SK-N-SH (cell line): ENCODE measurements at regions not wholly inside any gene's neighbourhood (a gene's known extent, or its start where the extent isn't known, plus 50 kb on each side); places are given as distances from the start of the nearest gene placed in this dataset.

Experiments
- CTCF ChIA-PET: fragments of 300-600, 350-600 bp; formaldehyde crosslinking; extraction: SDS; loops from one replicate; lab custom pipeline; 2021; lab: Yijun Ruan, JAX
- POLR2A ChIA-PET: fragments of 350-600 bp; sonication (Branson Sonifier 250); formaldehyde crosslinking; extraction: SDS; loops from one replicate; lab custom pipeline; 2020; ENCODE audit warnings: antibody characterized with exemption, inconsistent platforms; lab: Yijun Ruan, JAX
- DNase-seq: peaks from one replicate; pipeline ENCODE4 v3.0.0; 2012
- H2AFZ ChIP-seq: fragments of 200-600 bp; sonication (generic); 2 replicates; pipeline ENCODE4 v1.8.1; 2016; ENCODE audit warnings: antibody characterized with exemption, mild to moderate bottlenecking, low read depth
- H3F3A ChIP-seq: fragments of 200-600 bp; sonication (generic); replicated peaks from 2 replicates; pipeline ENCODE3; 2016; ENCODE audit warnings: antibody characterized with exemption, mild to moderate bottlenecking; ENCODE audit not compliant: insufficient read depth
- H3K27ac ChIP-seq, 2 experiments: fragments of 200-500 bp in 1 of 2; fragments of 200-600 bp in 1 of 2; sonication (Bioruptor generic) in 1 of 2; sonication (generic), shearing (Covaris generic) in 1 of 2; 2 replicates each; pipeline versions ENCODE4 v1.5.1 to v1.6.1; 2014 to 2016; ENCODE audit warnings: low read depth in 2 of 2, inconsistent platforms in 1 of 2, low read length in 1 of 2, mild to moderate bottlenecking in 1 of 2, mixed read lengths in 1 of 2
- H3K27me3 ChIP-seq: fragments of 200-600 bp; sonication (generic), shearing (Covaris generic); 2 replicates; pipeline ENCODE4 v1.6.1; 2016; ENCODE audit warnings: mixed run types; ENCODE audit not compliant: insufficient read depth
- H3K36me3 ChIP-seq, 2 experiments: fragments of 200-500 bp in 1 of 2; fragments of 200-600 bp in 1 of 2; sonication (Bioruptor generic) in 1 of 2; sonication (generic) in 1 of 2; replicated peaks in 1 of 2; 2 replicates each; pipeline versions ENCODE3 to v1.5.1; 2014 to 2016; ENCODE audit warnings: low read length in 1 of 2, mild to moderate bottlenecking in 1 of 2; ENCODE audit not compliant: insufficient read depth in 2 of 2, control insufficient read depth in 1 of 2
- H3K4me1 ChIP-seq, 2 experiments: fragments of 200-500 bp in 1 of 2; fragments of 200-600 bp in 1 of 2; sonication (Bioruptor generic) in 1 of 2; sonication (generic), shearing (Covaris generic) in 1 of 2; 2 replicates each; pipeline versions ENCODE4 v1.5.1 to v1.6.1; 2014 to 2016; ENCODE audit warnings: low read depth in 1 of 2, low read length in 1 of 2, mixed run types in 1 of 2; ENCODE audit not compliant: insufficient read depth in 2 of 2, control insufficient read depth in 1 of 2
- H3K4me2 ChIP-seq: fragments of 200-600 bp; sonication (generic), shearing (Covaris generic); 2 replicates; pipeline ENCODE4 v1.6.1; 2017; ENCODE audit warnings: mixed run types
- H3K4me3 ChIP-seq, 2 experiments: fragments of 200-500 bp in 1 of 2; fragments of 200-600 bp in 1 of 2; sonication (Bioruptor generic) in 1 of 2; sonication (generic), shearing (Covaris generic) in 1 of 2; 2 replicates each; pipeline versions ENCODE4 v1.5.1 to v1.8.1; 2014 to 2016; ENCODE audit warnings: low read depth in 2 of 2, inconsistent platforms in 1 of 2, low read length in 1 of 2, mild to moderate bottlenecking in 1 of 2, mixed read lengths in 1 of 2, moderate library complexity in 1 of 2
- H3K79me2 ChIP-seq: fragments of 200-600 bp; sonication (generic); 2 replicates; pipeline ENCODE4 v1.8.1; 2017; ENCODE audit warnings: mild to moderate bottlenecking; ENCODE audit not compliant: insufficient read depth
- H3K9ac ChIP-seq: fragments of 200-600 bp; sonication (generic); 2 replicates; pipeline ENCODE4 v1.6.1; 2017; ENCODE audit warnings: mixed run types
- H3K9me2 ChIP-seq: fragments of 200-600 bp; sonication (generic); 2 replicates; pipeline ENCODE4 v1.6.1; 2017; ENCODE audit warnings: mixed run types
- H3K9me3 ChIP-seq: fragments of 200-600 bp; sonication (generic); 2 replicates; pipeline ENCODE4 v1.6.1; 2017; ENCODE audit warnings: mixed run types, mild to moderate bottlenecking, moderate library complexity
- H4K20me1 ChIP-seq: fragments of 200-600 bp; sonication (generic); 2 replicates; pipeline ENCODE4 v1.6.1; 2017; ENCODE audit warnings: mild to moderate bottlenecking, mixed run types; ENCODE audit not compliant: insufficient read depth
- EP300 ChIP-seq, 2 experiments: IDR thresholded peaks; 2 replicates each; pipeline versions ENCODE4 v1.4.0 to v1.6.1; 2012; ENCODE audit warnings: borderline replicate concordance in 1 of 2, low read depth in 1 of 2, low read length in 1 of 2
- GATA2 ChIP-seq: sonication (generic); formaldehyde crosslinking; IDR thresholded peaks from 2 replicates; pipeline ENCODE4 v1.5.0; 2020; ENCODE audit warnings: mild to moderate bottlenecking, missing genetic modification reagents
- MXI1 ChIP-seq: IDR thresholded peaks from 2 replicates; pipeline ENCODE4 v1.6.1; 2012; ENCODE audit warnings: mild to moderate bottlenecking, low read depth, low read length, improper control_type of control experiment
- RFX5 ChIP-seq: IDR thresholded peaks from 2 replicates; pipeline ENCODE4 v1.6.1; 2012; ENCODE audit warnings: mild to moderate bottlenecking, improper control_type of control experiment, low read length
- YY1 ChIP-seq: IDR thresholded peaks from 2 replicates; pipeline ENCODE4 v1.4.0; 2012; ENCODE audit warnings: low read depth, mild to moderate bottlenecking
- WGBS: methylation state at CpG from one replicate; pipeline ENCODE4 v1.1.6; 2017; ENCODE audit warnings: low lambda C conversion rate; 5-methylcytosine and 5-hydroxymethylcytosine counted together
- TF ChIP-seq, protein P1 (sequence below): IDR thresholded peaks from 2 replicates; pipeline ENCODE4; 2012
- TF ChIP-seq, protein P2 (sequence below): IDR thresholded peaks from 2 replicates; pipeline ENCODE4 v1.6.1; 2012; ENCODE audit warnings: mild to moderate bottlenecking, low read depth, low read length, moderate library complexity

DNA sequence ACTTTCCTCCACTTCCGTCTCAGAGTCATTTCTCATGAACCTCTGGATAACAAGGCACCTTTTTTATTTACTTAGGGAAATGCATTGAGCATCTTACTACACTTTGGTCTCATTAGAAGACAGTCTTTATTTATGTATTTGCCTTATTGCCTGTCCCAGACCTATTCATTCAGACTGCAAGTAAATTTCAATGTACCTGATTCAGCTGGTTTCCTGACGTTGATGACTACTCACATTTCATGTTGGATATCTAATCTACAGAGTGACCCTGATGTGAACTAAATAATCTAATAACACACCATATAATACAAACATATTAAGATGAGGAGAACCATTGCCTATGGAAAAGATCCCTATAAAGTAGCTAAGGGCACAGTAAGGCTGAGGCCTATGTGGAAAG lies 267.7 kb downstream of the SLC6A15 start:
- H2AFZ ChIP-seq, result no peak overlapping the region
- WGBS, result 85% methylated on average over 2 of the region's 2 CpGs
- no peak overlapping the region for H3K4me3 ChIP-seq
- no peak overlapping the region for H3K9ac ChIP-seq
- no peaks in the 10 kb centered on the region for H3K9me3 ChIP-seq
- no peak overlapping the region for H3K4me2 ChIP-seq
- TF ChIP-seq, protein P1, sequence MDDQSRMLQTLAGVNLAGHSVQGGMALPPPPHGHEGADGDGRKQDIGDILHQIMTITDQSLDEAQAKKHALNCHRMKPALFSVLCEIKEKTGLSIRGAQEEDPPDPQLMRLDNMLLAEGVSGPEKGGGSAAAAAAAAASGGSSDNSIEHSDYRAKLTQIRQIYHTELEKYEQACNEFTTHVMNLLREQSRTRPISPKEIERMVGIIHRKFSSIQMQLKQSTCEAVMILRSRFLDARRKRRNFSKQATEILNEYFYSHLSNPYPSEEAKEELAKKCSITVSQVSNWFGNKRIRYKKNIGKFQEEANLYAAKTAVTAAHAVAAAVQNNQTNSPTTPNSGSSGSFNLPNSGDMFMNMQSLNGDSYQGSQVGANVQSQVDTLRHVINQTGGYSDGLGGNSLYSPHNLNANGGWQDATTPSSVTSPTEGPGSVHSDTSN, result no peak
- TF ChIP-seq MXI1, result no peak
- TF ChIP-seq EP300 (IDR thresholded peaks at IDR 0.05; ENCODE audit: borderline replicate concordance in 1 of 2, low read depth in 1 of 2, low read length in 1 of 2), result peak in 1 of 2 experiments; percentile 32; a peak in 1 of 4 replicates
- no peaks in the 10 kb centered on the region for H3F3A ChIP-seq
- H3K27ac ChIP-seq, result peak overlapping the region in 1 of 2 experiments; percentile 60; a peak in 2 of 4 replicates
- POLR2A ChIA-PET, result no interaction called here
- no peaks in the 10 kb centered on the region; the same call in 1 of the 2 replicates for H3K79me2 ChIP-seq
- no peaks in the 10 kb centered on the region for H3K9me2 ChIP-seq
- no peaks in the 10 kb centered on the region for H3K36me3 ChIP-seq
- no peaks in the 10 kb centered on the region for H3K27me3 ChIP-seq
- H4K20me1 ChIP-seq, result no peaks in the 10 kb centered on the region
- no peaks in the 10 kb centered on the region; a peak in 1 of 4 replicates for H3K4me1 ChIP-seq
- peak; percentile 3 for DNase-seq
- CTCF ChIA-PET, result interaction anchor here (0.7 to 1.4 kb wide), 2 partner anchors 11 to 12 kb away, joined by 3 to 4 read pairs; no protein-coding TSS in a partner anchor

DNA sequence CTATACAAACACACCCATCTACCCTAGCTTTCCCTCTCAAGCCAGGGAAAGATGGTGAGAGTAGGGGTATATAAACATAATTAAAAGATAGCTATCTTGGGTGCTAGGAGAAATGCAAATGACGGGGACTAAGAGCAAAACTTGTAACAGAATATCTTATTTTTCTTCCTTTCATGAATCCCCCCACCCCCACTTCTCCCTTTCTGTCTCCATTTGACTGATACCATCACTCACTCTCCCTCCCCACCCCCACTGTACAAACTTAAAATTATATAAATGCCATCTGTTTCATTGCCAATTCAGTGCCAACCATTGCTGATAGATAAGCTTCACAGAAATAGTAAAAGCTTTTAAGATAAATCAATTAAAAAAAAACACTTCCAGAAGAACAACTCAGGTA lies 268.6 kb downstream of the SLC6A15 start:
- ChIA-PET POLR2A (no interaction called here), CTCF (interaction anchor here (0.6 to 1.4 kb wide), 3 partner anchors 10 to 100 kb away, joined by 3 to 4 read pairs (median 3); no protein-coding TSS in a partner anchor)
- 0 out of 4 replicates have a peak, but pooled peaks of 1 of the 2 experiments have one; percentile 38 for TF ChIP-seq EP300 (IDR thresholded peaks at IDR 0.05; ENCODE audit: borderline replicate concordance in 1 of 2, low read depth in 1 of 2, low read length in 1 of 2)
- TF ChIP-seq YY1, result no peak
- TF ChIP-seq, protein P2, sequence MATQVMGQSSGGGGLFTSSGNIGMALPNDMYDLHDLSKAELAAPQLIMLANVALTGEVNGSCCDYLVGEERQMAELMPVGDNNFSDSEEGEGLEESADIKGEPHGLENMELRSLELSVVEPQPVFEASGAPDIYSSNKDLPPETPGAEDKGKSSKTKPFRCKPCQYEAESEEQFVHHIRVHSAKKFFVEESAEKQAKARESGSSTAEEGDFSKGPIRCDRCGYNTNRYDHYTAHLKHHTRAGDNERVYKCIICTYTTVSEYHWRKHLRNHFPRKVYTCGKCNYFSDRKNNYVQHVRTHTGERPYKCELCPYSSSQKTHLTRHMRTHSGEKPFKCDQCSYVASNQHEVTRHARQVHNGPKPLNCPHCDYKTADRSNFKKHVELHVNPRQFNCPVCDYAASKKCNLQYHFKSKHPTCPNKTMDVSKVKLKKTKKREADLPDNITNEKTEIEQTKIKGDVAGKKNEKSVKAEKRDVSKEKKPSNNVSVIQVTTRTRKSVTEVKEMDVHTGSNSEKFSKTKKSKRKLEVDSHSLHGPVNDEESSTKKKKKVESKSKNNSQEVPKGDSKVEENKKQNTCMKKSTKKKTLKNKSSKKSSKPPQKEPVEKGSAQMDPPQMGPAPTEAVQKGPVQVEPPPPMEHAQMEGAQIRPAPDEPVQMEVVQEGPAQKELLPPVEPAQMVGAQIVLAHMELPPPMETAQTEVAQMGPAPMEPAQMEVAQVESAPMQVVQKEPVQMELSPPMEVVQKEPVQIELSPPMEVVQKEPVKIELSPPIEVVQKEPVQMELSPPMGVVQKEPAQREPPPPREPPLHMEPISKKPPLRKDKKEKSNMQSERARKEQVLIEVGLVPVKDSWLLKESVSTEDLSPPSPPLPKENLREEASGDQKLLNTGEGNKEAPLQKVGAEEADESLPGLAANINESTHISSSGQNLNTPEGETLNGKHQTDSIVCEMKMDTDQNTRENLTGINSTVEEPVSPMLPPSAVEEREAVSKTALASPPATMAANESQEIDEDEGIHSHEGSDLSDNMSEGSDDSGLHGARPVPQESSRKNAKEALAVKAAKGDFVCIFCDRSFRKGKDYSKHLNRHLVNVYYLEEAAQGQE, result no peak
- peak; percentile 56 for TF ChIP-seq GATA2
- TF ChIP-seq RFX5, result no peak
- Histone ChIP-seq H3K4me3 (no peak overlapping the region), H3K9me3 (no peaks in the 10 kb centered on the region), H3K27me3 (no peaks in the 10 kb centered on the region), H3K9ac (no peak overlapping the region), H3K36me3 (no peaks in the 10 kb centered on the region), H2AFZ (no peak overlapping the region), H3K79me2 (no peaks in the 10 kb centered on the region; the same call in 1 of the 2 replicates), H3K4me1 (no peaks in the 10 kb centered on the region; a peak in 1 of 4 replicates), H3K27ac (peak overlapping the region in 1 of 2 experiments; percentile 53; a peak in 2 of 4 replicates), H3K4me2 (no peak overlapping the region), H4K20me1 (no peaks in the 10 kb centered on the region), H3F3A (no peaks in the 10 kb centered on the region), H3K9me2 (no peaks in the 10 kb centered on the region)
- no peak for DNase-seq
- WGBS, result 78% methylated on average over 1 of the region's 1 CpG
